ENCODE measurements at regions not wholly inside any gene's neighbourhood (a gene's known extent, or its start where the extent isn't known, plus 50 kb on each side); places are given as distances from the start of the nearest gene placed in this dataset.
"Not testable (repeated sequence)": the region's sequence is repeated elsewhere in the genome, so short reads cannot be mapped to it uniquely, and the experiment has no call there.

GRCh38 chr4:75386426-75386825, 127.8 kb downstream of the RCHY1 start:
- intact Hi-C loops (cut with micrococcal nuclease); H3K4me2 ChIP-seq (ENCODE audit: insufficient read depth, low read length); H3K9ac ChIP-seq (ENCODE audit: insufficient read depth in 1 of 2, low read depth in 2 of 2, low read length in 2 of 2); H4K20me1 ChIP-seq (replicated peaks; ENCODE audit: control insufficient read depth, insufficient read depth, low read length); CTCF ChIA-PET (ENCODE audit: low intra/inter-chr PET ratio); H3K4me3 ChIP-seq; H3K79me2 ChIP-seq (ENCODE audit: control insufficient read depth, insufficient read depth, low read length); BruUV-seq (replicated peaks); FAIRE-seq; in situ Hi-C loops (cut with MboI); H3K27ac ChIP-seq (ENCODE audit: extremely low read depth, low read depth, low read length); DNase-seq (ENCODE audit: extremely low read depth in 1 of 4, low spot score in 3 of 4); H2AFZ ChIP-seq (ENCODE audit: low read depth, low read length); H3K4me1 ChIP-seq (replicated peaks in 1 of 2; ENCODE audit: control insufficient read depth in 2 of 2, insufficient read depth in 2 of 2, low read length in 2 of 2); H3K9me1 ChIP-seq (ENCODE audit: control insufficient read depth, insufficient read depth, low read length); POLR2A ChIA-PET; H3K9me3 ChIP-seq (replicated peaks; ENCODE audit: control insufficient read depth, insufficient read depth, low read depth, low read length); H3K36me3 ChIP-seq (ENCODE audit: control insufficient read depth, insufficient read depth, low read length); H3K27me3 ChIP-seq (ENCODE audit: control insufficient read depth in 2 of 2, insufficient read depth in 2 of 2, low read length in 2 of 2); ATAC-seq: not testable (repeated sequence)
- 15% methylated on average over 12 of the region's 12 CpGs for WGBS (ENCODE audit: insufficient coverage, low coverage, missing lambda C conversion rate)

- in situ Hi-C loops (cut with MboI), result no loop called here
- Histone ChIP-seq H3K4me1 (replicated peaks in 1 of 2; ENCODE audit: control insufficient read depth in 2 of 2, insufficient read depth in 2 of 2, low read length in 2 of 2) (no peaks in the 10 kb centered on the region), H3K9me3 (replicated peaks; ENCODE audit: control insufficient read depth, insufficient read depth, low read depth, low read length) (no peaks in the 10 kb centered on the region), H3K9ac (ENCODE audit: insufficient read depth in 1 of 2, low read depth in 2 of 2, low read length in 2 of 2) (no peak overlapping the region), H4K20me1 (replicated peaks; ENCODE audit: control insufficient read depth, insufficient read depth, low read length) (no peaks in the 10 kb centered on the region), H3K27me3 (ENCODE audit: control insufficient read depth in 2 of 2, insufficient read depth in 2 of 2, low read length in 2 of 2) (no peaks in the 10 kb centered on the region), H2AFZ (ENCODE audit: low read depth, low read length) (no peak overlapping the region), H3K4me3 (no peak overlapping the region), H3K36me3 (ENCODE audit: control insufficient read depth, insufficient read depth, low read length) (no peaks in the 10 kb centered on the region), H3K9me1 (ENCODE audit: control insufficient read depth, insufficient read depth, low read length) (no peaks in the 10 kb centered on the region), H3K79me2 (ENCODE audit: control insufficient read depth, insufficient read depth, low read length) (no peaks in the 10 kb centered on the region), H3K4me2 (ENCODE audit: insufficient read depth, low read length) (no peak overlapping the region), H3K27ac (ENCODE audit: extremely low read depth, low read depth, low read length) (no peak overlapping the region)
- TF ChIP-seq ZFP30 (CRISPR knock-in tag; IDR thresholded peaks at IDR 0.05; ENCODE audit: borderline replicate concordance) (no peak), ZNF143 (CRISPR knock-in tag; IDR thresholded peaks at IDR 0.05) (no peak), ZNF274 (IDR thresholded peaks at IDR 0.05; ENCODE audit: borderline replicate concordance, low read depth, low read length) (no peak), ZNF41 (CRISPR knock-in tag; conservative IDR thresholded peaks at IDR 0.05) (no peak), NELFE (IDR thresholded peaks at IDR 0.05; ENCODE audit: insufficient read depth, insufficient read length) (no peak), VEZF1 (CRISPR knock-in tag; IDR thresholded peaks at IDR 0.05) (no peak), ARID2 (IDR thresholded peaks at IDR 0.05) (no peak), SRSF7 (optimal IDR thresholded peaks at IDR 0.05; ENCODE audit: low read depth, low read length) (no peak)
- TF ChIP-seq, protein P1, sequence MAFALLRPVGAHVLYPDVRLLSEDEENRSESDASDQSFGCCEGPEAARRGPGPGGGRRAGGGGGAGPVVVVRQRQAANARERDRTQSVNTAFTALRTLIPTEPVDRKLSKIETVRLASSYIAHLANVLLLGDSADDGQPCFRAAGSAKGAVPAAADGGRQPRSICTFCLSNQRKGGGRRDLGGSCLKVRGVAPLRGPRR (CRISPR knock-in tag; IDR thresholded peaks at IDR 0.05), result no peak
- TF ChIP-seq, protein P2, sequence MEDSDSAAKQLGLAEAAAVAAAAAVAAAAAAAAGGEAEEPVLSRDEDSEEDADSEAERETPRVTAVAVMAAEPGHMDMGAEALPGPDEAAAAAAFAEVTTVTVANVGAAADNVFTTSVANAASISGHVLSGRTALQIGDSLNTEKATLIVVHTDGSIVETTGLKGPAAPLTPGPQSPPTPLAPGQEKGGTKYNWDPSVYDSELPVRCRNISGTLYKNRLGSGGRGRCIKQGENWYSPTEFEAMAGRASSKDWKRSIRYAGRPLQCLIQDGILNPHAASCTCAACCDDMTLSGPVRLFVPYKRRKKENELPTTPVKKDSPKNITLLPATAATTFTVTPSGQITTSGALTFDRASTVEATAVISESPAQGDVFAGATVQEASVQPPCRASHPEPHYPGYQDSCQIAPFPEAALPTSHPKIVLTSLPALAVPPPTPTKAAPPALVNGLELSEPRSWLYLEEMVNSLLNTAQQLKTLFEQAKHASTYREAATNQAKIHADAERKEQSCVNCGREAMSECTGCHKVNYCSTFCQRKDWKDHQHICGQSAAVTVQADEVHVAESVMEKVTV (CRISPR knock-in tag; IDR thresholded peaks at IDR 0.05), result no peak
- WGBS (ENCODE audit: insufficient coverage, low coverage, missing lambda C conversion rate), result 0% methylated on average over 1 of the region's 1 CpG
- ChIA-PET POLR2A (interaction anchor here (0.6 kb wide), 1 partner anchor 256 kb away, joined by 3 read pairs; no protein-coding TSS in a partner anchor), CTCF (ENCODE audit: low intra/inter-chr PET ratio) (no interaction called here)
- DNase-seq (ENCODE audit: extremely low read depth in 1 of 4, low spot score in 3 of 4) (no peak), ATAC-seq (no peak), FAIRE-seq (no peak)
- intact Hi-C loops (cut with micrococcal nuclease), result no loop called here
- no TSS peak for BruUV-seq (replicated peaks)
These were observed 129.1 kb downstream of the RCHY1 start for GRCh38 chr4:75385106-75385505.
